H1 (cell line): ENCODE measurements at regions not wholly inside any gene's neighbourhood (a gene's known extent, or its start where the extent isn't known, plus 50 kb on each side); places are given as distances from the start of the nearest gene placed in this dataset.

Source experiments
- CTCF ChIA-PET: fragments of 300-600 bp; sonication (Branson Sonifier 250); formaldehyde crosslinking; loops from one replicate; lab custom pipeline; 2021; ENCODE audit not compliant: partially characterized antibody; lab: Charles Lee
- POLR2A ChIA-PET: fragments of 300-600 bp; sonication (Branson Sonifier 250); formaldehyde crosslinking; loops from one replicate; lab custom pipeline; 2021; ENCODE audit warnings: inconsistent platforms; ENCODE audit not compliant: partially characterized antibody; lab: Charles Lee
- DNase-seq, 2 experiments: peaks; one replicate each; pipeline versions ENCODE4 v3.0.0 to v3.0.0-alpha.2; 2010 to 2022; ENCODE audit warnings: low spot score in 2 of 2, low read depth in 1 of 2, mixed read lengths in 1 of 2
- FAIRE-seq: peaks from 2 replicates; lab custom pipeline; 2011; peaks lifted over from hg19 to GRCh38; lab: Jason Lieb, UNC
- H2AFZ ChIP-seq: 2 replicates; pipeline ENCODE4 v1.8.1; 2012; ENCODE audit warnings: low read length, inconsistent platforms
- H2AK5ac ChIP-seq: 2 replicates; pipeline ENCODE4 v1.6.1; 2013; ENCODE audit warnings: low read depth, low read length
- H2BK120ac ChIP-seq: replicated peaks from 2 replicates; pipeline ENCODE3; 2013; ENCODE audit warnings: low read depth, low read length, inconsistent platforms
- H2BK12ac ChIP-seq: 2 replicates; pipeline ENCODE4 v1.6.1; 2013; ENCODE audit warnings: low read depth, low read length
- H2BK15ac ChIP-seq: 2 replicates; pipeline ENCODE4 v1.6.1; 2013; ENCODE audit warnings: low read length
- H2BK20ac ChIP-seq: 2 replicates; pipeline ENCODE4 v1.6.1; 2013; ENCODE audit warnings: low read length
- H2BK5ac ChIP-seq: 2 replicates; pipeline ENCODE4 v1.6.1; 2013; ENCODE audit warnings: low read depth, low read length
- H3K14ac ChIP-seq: 2 replicates; pipeline ENCODE4 v1.6.1; 2013; ENCODE audit warnings: inconsistent platforms; ENCODE audit not compliant: insufficient read length
- H3K18ac ChIP-seq: 2 replicates; pipeline ENCODE4 v1.6.1; 2013; ENCODE audit warnings: low read length; ENCODE audit errors: extremely low read depth
- H3K23ac ChIP-seq: 2 replicates; pipeline ENCODE4 v1.6.1; 2013; ENCODE audit warnings: inconsistent platforms; ENCODE audit not compliant: insufficient read length
- H3K23me2 ChIP-seq: 2 replicates; pipeline ENCODE4 v1.6.1; 2013; ENCODE audit warnings: low read depth, low read length
- H3K27ac ChIP-seq: 2 replicates; pipeline ENCODE4 v1.6.1; 2011; ENCODE audit warnings: low read depth, low read length, inconsistent platforms
- H3K27me3 ChIP-seq, 4 experiments: replicated peaks in 1 of 4; 1 replicate in 1 of 4; 2 replicates in 3 of 4; pipeline versions ENCODE4 v1.6.1 to v1.8.1; 2011 to 2013; ENCODE audit warnings: low read length in 3 of 4, mild to moderate bottlenecking in 3 of 4, inconsistent platforms in 2 of 4, mixed read lengths in 2 of 4, moderate library complexity in 1 of 4; ENCODE audit not compliant: control insufficient read depth in 3 of 4, insufficient read depth in 3 of 4; ENCODE audit errors: extremely low read depth in 1 of 4
- H3K36me3 ChIP-seq, 4 experiments: 2 replicates each; pipeline versions ENCODE4 v1.6.1 to v1.8.1; 2011 to 2013; ENCODE audit warnings: mild to moderate bottlenecking in 4 of 4, low read length in 3 of 4, moderate library complexity in 2 of 4, control low read depth in 1 of 4, inconsistent platforms in 1 of 4; ENCODE audit not compliant: insufficient read depth in 4 of 4, control insufficient read depth in 2 of 4
- H3K4ac ChIP-seq: replicated peaks from 2 replicates; pipeline ENCODE3; 2013; ENCODE audit warnings: low read length, low read depth, mixed read lengths, inconsistent platforms; ENCODE audit not compliant: insufficient read length
- H3K4me1 ChIP-seq, 4 experiments: replicated peaks in 1 of 4; 1 replicate in 1 of 4; 2 replicates in 3 of 4; pipeline versions ENCODE4 v1.6.1 to v1.8.1; 2011 to 2013; ENCODE audit warnings: low read length in 3 of 4, inconsistent platforms in 2 of 4, mixed read lengths in 1 of 4; ENCODE audit not compliant: insufficient read depth in 4 of 4, control insufficient read depth in 3 of 4
- H3K4me2 ChIP-seq, 2 experiments: 2 replicates each; pipeline versions ENCODE4 v1.6.1 to v1.8.1; 2011 to 2013; ENCODE audit warnings: low read depth in 2 of 2, low read length in 2 of 2, control low read depth in 1 of 2, inconsistent platforms in 1 of 2, mild to moderate bottlenecking in 1 of 2; ENCODE audit not compliant: insufficient read depth in 1 of 2
- H3K4me3 ChIP-seq, 4 experiments: fragments of 200-600, 300-600 bp in 1 of 4; sonication (generic), shearing (Covaris generic), sonication (Bioruptor Twin) in 1 of 4; 2 replicates each; pipeline versions ENCODE4 v1.5.1 to v1.8.1; 2011 to 2016; ENCODE audit warnings: low read length in 4 of 4, low read depth in 3 of 4, control low read depth in 2 of 4, inconsistent platforms in 2 of 4, mild to moderate bottlenecking in 2 of 4, mixed read lengths in 1 of 4, moderate library complexity in 1 of 4; ENCODE audit not compliant: insufficient read depth in 2 of 4; ENCODE audit errors: extremely low read depth in 1 of 4
- H3K56ac ChIP-seq: replicated peaks from 2 replicates; pipeline ENCODE3; 2013; ENCODE audit warnings: low read depth, mild to moderate bottlenecking, mixed read lengths, low read length, inconsistent platforms; ENCODE audit not compliant: insufficient read length
- H3K79me1 ChIP-seq: 2 replicates; pipeline ENCODE4 v1.6.1; 2013; ENCODE audit warnings: low read depth, low read length, control low read depth
- H3K79me2 ChIP-seq, 2 experiments: 2 replicates each; pipeline versions ENCODE4 v1.6.1 to v1.8.1; 2012 to 2013; ENCODE audit warnings: low read length in 2 of 2, mild to moderate bottlenecking in 2 of 2, inconsistent platforms in 1 of 2; ENCODE audit not compliant: insufficient read depth in 2 of 2, control insufficient read depth in 1 of 2
- H3K9ac ChIP-seq, 4 experiments: replicated peaks in 1 of 4; 1 replicate in 1 of 4; 2 replicates in 3 of 4; pipeline versions ENCODE4 v1.6.1 to v1.8.1; 2011 to 2013; ENCODE audit warnings: low read depth in 3 of 4, low read length in 3 of 4, control low read depth in 2 of 4, mild to moderate bottlenecking in 2 of 4, moderate library complexity in 2 of 4, inconsistent platforms in 1 of 4; ENCODE audit errors: extremely low read depth in 1 of 4
- H3K9me3 ChIP-seq, 2 experiments: 2 replicates each; pipeline versions ENCODE4 v1.6.1 to v1.8.1; 2012 to 2013; ENCODE audit warnings: mild to moderate bottlenecking in 2 of 2, moderate library complexity in 2 of 2, control low read depth in 1 of 2, inconsistent platforms in 1 of 2, low read depth in 1 of 2, low read length in 1 of 2, mixed read lengths in 1 of 2; ENCODE audit not compliant: insufficient read depth in 2 of 2
- H4K20me1 ChIP-seq, 2 experiments: replicated peaks in 1 of 2; 2 replicates each; pipeline versions ENCODE3 to v1.8.1; 2011 to 2013; ENCODE audit warnings: inconsistent platforms in 2 of 2, low read length in 2 of 2, mild to moderate bottlenecking in 1 of 2; ENCODE audit not compliant: insufficient read depth in 2 of 2, control insufficient read depth in 1 of 2
- H4K5ac ChIP-seq: 2 replicates; pipeline ENCODE4 v1.6.1; 2013; ENCODE audit warnings: low read length, low read depth, mixed read lengths, inconsistent platforms; ENCODE audit not compliant: insufficient read length
- H4K8ac ChIP-seq: 2 replicates; pipeline ENCODE4 v1.8.0; 2013; ENCODE audit warnings: mild to moderate bottlenecking, moderate library complexity, low read length, inconsistent platforms; ENCODE audit not compliant: insufficient read depth; ENCODE audit errors: extremely low read depth
- H4K91ac ChIP-seq: replicated peaks from 2 replicates; pipeline ENCODE3; 2013; ENCODE audit warnings: low read length, mixed read lengths, inconsistent platforms; ENCODE audit not compliant: insufficient read length
- ASH2L ChIP-seq: fragments of 200-600, 300-600 bp; sonication (generic); IDR thresholded peaks from one replicate; pipeline ENCODE4 v1.7.1; 2017; ENCODE audit warnings: low read length
- BACH1 ChIP-seq: IDR thresholded peaks from 2 replicates; pipeline ENCODE4 v1.6.1; 2012; ENCODE audit warnings: low read length, improper control_type of control experiment
- BRCA1 ChIP-seq: IDR thresholded peaks from 2 replicates; pipeline ENCODE4 v1.6.1; 2012; ENCODE audit warnings: low read depth, low read length, improper control_type of control experiment
- CEBPB ChIP-seq: IDR thresholded peaks from 2 replicates; pipeline ENCODE4 v1.6.1; 2012; ENCODE audit warnings: low read depth, low read length
- GTF2F1 ChIP-seq: IDR thresholded peaks from 2 replicates; pipeline ENCODE4 v1.6.1; 2012; ENCODE audit warnings: low read depth, low read length, improper control_type of control experiment, borderline replicate concordance
- NANOG ChIP-seq: IDR thresholded peaks from 2 replicates; pipeline ENCODE4 v1.6.1; 2011; ENCODE audit warnings: low read length, low read depth, mild to moderate bottlenecking, inconsistent platforms; ENCODE audit not compliant: insufficient read depth, poor library complexity, severe bottlenecking
- POU5F1 ChIP-seq: IDR thresholded peaks from 2 replicates; pipeline ENCODE4 v1.6.1; 2011; ENCODE audit warnings: low read depth, mild to moderate bottlenecking, low read length, moderate library complexity
- RBBP5 ChIP-seq: IDR thresholded peaks from 2 replicates; pipeline ENCODE4 v1.7.1; 2012; ENCODE audit warnings: low read depth, mild to moderate bottlenecking, inconsistent platforms, low read length, moderate library complexity, borderline replicate concordance
- SIN3A ChIP-seq, 2 experiments: IDR thresholded peaks in 1 of 2; conservative IDR thresholded peaks in 1 of 2; 2 replicates each; pipeline ENCODE4 v1.6.1; 2011 to 2012; ENCODE audit warnings: low read length in 2 of 2, improper control_type of control experiment in 1 of 2, low read depth in 1 of 2, mild to moderate bottlenecking in 1 of 2
- SIRT6 ChIP-seq: IDR thresholded peaks from one replicate; pipeline ENCODE4 v1.7.1; 2012; ENCODE audit warnings: low read length, inconsistent platforms
- SP4 ChIP-seq: IDR thresholded peaks from 2 replicates; pipeline ENCODE4 v1.6.1; 2012; ENCODE audit warnings: low read length, inconsistent platforms
- SRF ChIP-seq: IDR thresholded peaks from 2 replicates; pipeline ENCODE4 v1.6.1; 2011; ENCODE audit warnings: mild to moderate bottlenecking, low read depth, low read length, moderate library complexity
- TEAD4 ChIP-seq: IDR thresholded peaks from 2 replicates; pipeline ENCODE4 v1.6.1; 2012; ENCODE audit warnings: low read depth, low read length, inconsistent platforms, mixed read lengths
- WGBS, 2 experiments: shearing (Covaris generic) in 1 of 2; methylation state at CpG; one replicate each; pipeline versions ENCODE4 v1.1.6 to v1.1.7; 2013 to 2015; ENCODE audit warnings: low lambda C conversion rate in 2 of 2, mixed read lengths in 2 of 2, inconsistent platforms in 1 of 2, low coverage in 1 of 2, missing lambda C conversion rate in 1 of 2; ENCODE audit not compliant: insufficient replicate concordance in 2 of 2, insufficient coverage in 1 of 2, insufficient read length in 1 of 2; ENCODE audit errors: extremely low coverage in 1 of 2, missing lambda C conversion rate in 1 of 2; 5-methylcytosine and 5-hydroxymethylcytosine counted together
- TF ChIP-seq, protein P1 (sequence below): IDR thresholded peaks from 2 replicates; pipeline ENCODE4 v1.6.1; 2011; ENCODE audit warnings: low read depth, mild to moderate bottlenecking, low read length; ENCODE audit not compliant: insufficient read depth
- TF ChIP-seq, protein P2 (sequence below): IDR thresholded peaks from 2 replicates; pipeline ENCODE4 v1.6.1; 2012; ENCODE audit warnings: inconsistent platforms

DNA sequence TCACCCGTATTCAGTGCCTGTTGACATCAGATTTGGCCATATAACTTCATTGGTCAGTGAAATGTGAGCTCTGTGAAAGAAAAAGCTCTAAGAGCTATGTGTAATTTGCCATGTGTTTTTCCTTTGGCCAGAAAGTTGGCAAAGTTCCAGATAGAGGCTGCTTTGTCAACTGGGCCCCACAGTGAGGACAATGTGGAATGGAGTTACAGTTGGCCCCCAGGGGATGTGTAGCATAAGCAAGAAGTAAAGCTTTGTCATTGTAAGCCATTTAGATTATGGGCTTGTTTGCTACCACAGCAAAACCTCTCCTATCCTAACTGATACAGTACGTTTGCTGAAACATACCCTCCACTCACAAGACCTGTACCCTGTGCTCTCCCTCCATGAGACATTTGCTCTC, 119.1 kb upstream of the HABP2 start:
- Histone ChIP-seq H2BK15ac (no peak overlapping the region), H3K23me2 (no peaks in the 10 kb centered on the region), H4K8ac (no peak overlapping the region), H3K23ac (no peak overlapping the region), H3K4me2 (no peak overlapping the region), H3K9ac (no peak overlapping the region), H2AK5ac (no peak overlapping the region), H2BK20ac (no peak overlapping the region), H2BK5ac (no peak overlapping the region), H2AFZ (no peak overlapping the region), H4K20me1 (no peaks in the 10 kb centered on the region), H4K5ac (no peak overlapping the region), H3K18ac (no peak overlapping the region), H2BK12ac (no peak overlapping the region), H3K27ac (no peak overlapping the region), H3K4ac (no peak overlapping the region), H3K27me3 (no peaks in the 10 kb centered on the region), H3K56ac (no peak overlapping the region), H3K79me2 (no peaks in the 10 kb centered on the region), H3K36me3 (no peaks in the 10 kb centered on the region), H3K79me1 (no peaks in the 10 kb centered on the region), H4K91ac (no peak overlapping the region), H3K4me1 (no peaks in the 10 kb centered on the region), H3K9me3 (peaks cover 0 to 3% of the 10 kb centered on the region in 2 experiments; a peak in 2 of 4 replicates), H3K4me3 (no peak overlapping the region), H2BK120ac (no peak overlapping the region), H3K14ac (no peak overlapping the region)
- POLR2A ChIA-PET = no interaction called here
- CTCF ChIA-PET = interaction anchor here (0.8 to 2.1 kb wide), 7 partner anchors 8 to 87 kb away, joined by 3 to 7 read pairs (median 3); no protein-coding TSS in a partner anchor
- WGBS, 2 experiments = 94% methylated on average over 2 of the region's 2 CpGs; no CpG with 5 or more reads in 1 of the 2 experiments
- no peak for FAIRE-seq
- DNase-seq = no peak
- TF ChIP-seq SIN3A (conservative IDR thresholded peaks at IDR 0.05 in 1 of 2, IDR thresholded peaks at IDR 0.05 in 1 of 2; ENCODE audit: low read depth in 1 of 2, low read length in 2 of 2) (no peak), TEAD4 (no peak), RBBP5 (no peak), SIRT6 (no peak), SP4 (no peak), BRCA1 (no peak), BACH1 (no peak), SRF (no peak), POU5F1 (no peak), NANOG (no peak), GTF2F1 (no peak), ASH2L (no peak), CEBPB (no peak)
- TF ChIP-seq, protein P1, sequence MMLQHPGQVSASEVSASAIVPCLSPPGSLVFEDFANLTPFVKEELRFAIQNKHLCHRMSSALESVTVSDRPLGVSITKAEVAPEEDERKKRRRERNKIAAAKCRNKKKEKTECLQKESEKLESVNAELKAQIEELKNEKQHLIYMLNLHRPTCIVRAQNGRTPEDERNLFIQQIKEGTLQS = no peak
- TF ChIP-seq, protein P2, sequence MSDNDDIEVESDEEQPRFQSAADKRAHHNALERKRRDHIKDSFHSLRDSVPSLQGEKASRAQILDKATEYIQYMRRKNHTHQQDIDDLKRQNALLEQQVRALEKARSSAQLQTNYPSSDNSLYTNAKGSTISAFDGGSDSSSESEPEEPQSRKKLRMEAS = no peak
